MM.1S (cell line): ENCODE measurements at regions not wholly inside any gene's neighbourhood (a gene's known extent, or its start where the extent isn't known, plus 50 kb on each side); places are given as distances from the start of the nearest gene placed in this dataset.

Source experiments
- CTCF ChIP-seq: fragments of 300-600 bp; sonication (generic); IDR thresholded peaks from 2 replicates; pipeline ENCODE4 v1.5.1; 2016; ENCODE audit warnings: antibody characterized with exemption, low read length, mixed read lengths
- EZH2 ChIP-seq: fragments of 300-600 bp; sonication (generic); optimal IDR thresholded peaks from 2 replicates; pipeline ENCODE3; 2017; ENCODE audit warnings: low read depth, mild to moderate bottlenecking, antibody characterized with exemption, low read length, mixed read lengths
- EZH2phosphoT487 ChIP-seq: fragments of 300-600 bp; sonication (generic); IDR thresholded peaks from 2 replicates; pipeline ENCODE4 v1.6.1; 2018; ENCODE audit warnings: antibody characterized with exemption, low read length

- TF ChIP-seq EZH2phosphoT487 (no peak), EZH2 (no peak), CTCF (no peak)
Measured at GRCh38 chr4:34253239-34253638, 1991.1 kb downstream of the ARAP2 start.
